ENCODE measurements at regions not wholly inside any gene's neighbourhood (a gene's known extent, or its start where the extent isn't known, plus 50 kb on each side); places are given as distances from the start of the nearest gene placed in this dataset.

DNA sequence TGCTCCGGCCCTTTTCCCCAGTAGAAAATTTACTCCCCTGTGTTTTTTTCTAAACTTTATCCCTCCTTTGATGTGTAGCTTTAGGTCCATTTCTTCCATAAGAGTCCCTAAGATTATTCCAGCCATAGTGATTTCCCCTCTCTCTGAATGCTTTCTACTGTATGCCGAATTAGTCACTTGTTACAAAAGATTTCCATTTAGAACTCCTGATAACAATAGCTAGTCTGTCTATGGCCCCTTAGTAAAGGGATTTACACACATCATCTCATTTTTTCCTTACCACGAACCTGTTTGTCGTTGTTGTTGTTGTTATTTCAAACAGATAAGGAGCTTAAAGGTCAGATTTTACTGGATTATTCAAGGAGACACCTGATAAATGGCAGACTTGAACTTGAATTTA is 256.1 kb downstream of the PAX3 start:
- H3K18ac ChIP-seq (ENCODE audit: extremely low read depth, low read length): no peak overlapping the region
- H3K79me2 ChIP-seq (ENCODE audit: control insufficient read depth in 1 of 2, insufficient read depth in 2 of 2, low read length in 2 of 2): no peaks in the 10 kb centered on the region
- H3K4me1 ChIP-seq (replicated peaks in 1 of 4; ENCODE audit: control insufficient read depth in 3 of 4, insufficient read depth in 4 of 4, low read length in 3 of 4): no peaks in the 10 kb centered on the region
- H4K20me1 ChIP-seq (replicated peaks in 1 of 2; ENCODE audit: control insufficient read depth in 1 of 2, insufficient read depth in 2 of 2, low read length in 2 of 2): no peaks in the 10 kb centered on the region
- POLR2A ChIA-PET (ENCODE audit: partially characterized antibody): no interaction called here
- H3K23me2 ChIP-seq (ENCODE audit: low read depth, low read length): no peaks in the 10 kb centered on the region
- no peak overlapping the region for H3K23ac ChIP-seq (ENCODE audit: insufficient read length)
- no peak overlapping the region for H2BK5ac ChIP-seq (ENCODE audit: low read depth, low read length)
- CTCF ChIA-PET (ENCODE audit: partially characterized antibody): interaction anchor here (1.0 to 4.6 kb wide), 3 partner anchors 9 to 241 kb away, joined by 3 to 20 read pairs (median 3); no protein-coding TSS in a partner anchor
- H2BK12ac ChIP-seq (ENCODE audit: low read depth, low read length): no peak overlapping the region
- no peak overlapping the region for H3K9ac ChIP-seq (replicated peaks in 1 of 4; ENCODE audit: extremely low read depth in 1 of 4, low read depth in 3 of 4, low read length in 3 of 4)
- no peak for TF ChIP-seq GABPA (IDR thresholded peaks at IDR 0.05; ENCODE audit: borderline replicate concordance, insufficient read depth, low read length)
- TF ChIP-seq PHF8 (conservative IDR thresholded peaks at IDR 0.05; ENCODE audit: low read depth, low read length): no peak
- TF ChIP-seq SAP30 (IDR thresholded peaks at IDR 0.05; ENCODE audit: insufficient read depth, insufficient replicate concordance, low read length): no peak
- no peak for TF ChIP-seq SP4 (IDR thresholded peaks at IDR 0.05; ENCODE audit: low read length)
- TF ChIP-seq KDM4A (IDR thresholded peaks at IDR 0.05; ENCODE audit: low read depth, low read length, severe bottlenecking): no peak
- TF ChIP-seq TAF1 (IDR thresholded peaks at IDR 0.05; ENCODE audit: low read depth, low read length): no peak
- TF ChIP-seq CBX8 (IDR thresholded peaks at IDR 0.05; ENCODE audit: borderline replicate concordance, low read depth, low read length): no peak
- TF ChIP-seq, protein P1, sequence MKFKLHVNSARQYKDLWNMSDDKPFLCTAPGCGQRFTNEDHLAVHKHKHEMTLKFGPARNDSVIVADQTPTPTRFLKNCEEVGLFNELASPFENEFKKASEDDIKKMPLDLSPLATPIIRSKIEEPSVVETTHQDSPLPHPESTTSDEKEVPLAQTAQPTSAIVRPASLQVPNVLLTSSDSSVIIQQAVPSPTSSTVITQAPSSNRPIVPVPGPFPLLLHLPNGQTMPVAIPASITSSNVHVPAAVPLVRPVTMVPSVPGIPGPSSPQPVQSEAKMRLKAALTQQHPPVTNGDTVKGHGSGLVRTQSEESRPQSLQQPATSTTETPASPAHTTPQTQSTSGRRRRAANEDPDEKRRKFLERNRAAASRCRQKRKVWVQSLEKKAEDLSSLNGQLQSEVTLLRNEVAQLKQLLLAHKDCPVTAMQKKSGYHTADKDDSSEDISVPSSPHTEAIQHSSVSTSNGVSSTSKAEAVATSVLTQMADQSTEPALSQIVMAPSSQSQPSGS (IDR thresholded peaks at IDR 0.05; ENCODE audit: low read length): no peak
- H3K4ac ChIP-seq (replicated peaks; ENCODE audit: insufficient read length, low read depth, low read length): no peak overlapping the region
- no peak for FAIRE-seq
- no peaks in the 10 kb centered on the region for H3K79me1 ChIP-seq (ENCODE audit: low read depth, low read length)
- H4K91ac ChIP-seq (replicated peaks; ENCODE audit: insufficient read length, low read length): no peak overlapping the region
- DNase-seq (ENCODE audit: low read depth in 1 of 2, low spot score in 2 of 2): no peak
- H2AK5ac ChIP-seq (ENCODE audit: low read depth, low read length): no peak overlapping the region
- WGBS, 2 experiments (ENCODE audit: extremely low coverage in 1 of 2, insufficient coverage in 1 of 2, insufficient read length in 1 of 2, insufficient replicate concordance in 2 of 2, low coverage in 1 of 2, low lambda C conversion rate in 2 of 2, missing lambda C conversion rate in 1 of 2): 90% methylated on average over 4 of the region's 4 CpGs; no CpG with 5 or more reads in 1 of the 2 experiments
- no peaks in the 10 kb centered on the region for H3K36me3 ChIP-seq (ENCODE audit: control insufficient read depth in 2 of 4, insufficient read depth in 4 of 4, low read length in 3 of 4)
- H4K5ac ChIP-seq (ENCODE audit: insufficient read length, low read depth, low read length): no peak overlapping the region
- no peak overlapping the region for H3K56ac ChIP-seq (replicated peaks; ENCODE audit: insufficient read length, low read depth, low read length)
- H4K8ac ChIP-seq (ENCODE audit: extremely low read depth, insufficient read depth, low read length): no peak overlapping the region
- H3K4me3 ChIP-seq (ENCODE audit: extremely low read depth in 1 of 4, insufficient read depth in 2 of 4, low read depth in 3 of 4, low read length in 4 of 4): no peak overlapping the region
- H2BK20ac ChIP-seq (ENCODE audit: low read length): no peak overlapping the region
- no peak overlapping the region for H2AFZ ChIP-seq (ENCODE audit: low read length)
- H2BK120ac ChIP-seq (replicated peaks; ENCODE audit: low read depth, low read length): no peak overlapping the region
- no peak overlapping the region for H2BK15ac ChIP-seq (ENCODE audit: low read length)
- H3K4me2 ChIP-seq (ENCODE audit: insufficient read depth in 1 of 2, low read depth in 2 of 2, low read length in 2 of 2): no peak overlapping the region
- no peak overlapping the region for H3K27ac ChIP-seq (ENCODE audit: low read depth, low read length)
- no peak overlapping the region for H3K14ac ChIP-seq (ENCODE audit: insufficient read length)
- no peaks in the 10 kb centered on the region for H3K9me3 ChIP-seq (ENCODE audit: insufficient read depth in 2 of 2, low read depth in 1 of 2, low read length in 1 of 2)
- H3K27me3 ChIP-seq (replicated peaks in 1 of 4; ENCODE audit: control insufficient read depth in 3 of 4, extremely low read depth in 1 of 4, insufficient read depth in 3 of 4, low read length in 3 of 4): peaks cover 0 to 3% (median 2%) of the 10 kb centered on the region in 4 experiments; a peak in 5 of 7 replicates

All from H1 (cell line).